ENCODE measurements at regions not wholly inside any gene's neighbourhood (a gene's known extent, or its start where the extent isn't known, plus 50 kb on each side); places are given as distances from the start of the nearest gene placed in this dataset.

- DNase-seq: no peak
Measured at GRCh38 chr13:26822146-26822545, 61.6 kb upstream of the GPR12 start.

DNA sequence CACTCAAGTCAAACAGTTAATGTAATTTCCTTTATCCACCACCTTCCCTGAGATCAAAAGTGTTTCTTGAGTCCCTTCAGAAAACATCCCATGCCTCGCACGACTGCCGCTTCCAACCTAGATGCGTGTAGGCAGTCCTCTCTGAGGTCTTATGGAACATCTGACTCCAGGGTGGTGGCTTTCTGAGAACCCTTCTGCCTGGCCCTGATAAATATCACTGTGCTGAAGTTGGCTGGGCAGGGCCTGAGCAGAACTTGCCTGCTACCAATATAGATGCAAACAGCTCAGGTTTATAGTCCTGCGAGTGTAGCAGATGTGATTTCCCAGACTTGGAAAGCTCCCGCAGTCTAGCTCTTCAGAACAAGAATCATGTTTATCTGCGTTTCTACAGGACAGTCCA is 61.1 kb upstream of the GPR12 start:
- DNase-seq: no peak

DNA sequence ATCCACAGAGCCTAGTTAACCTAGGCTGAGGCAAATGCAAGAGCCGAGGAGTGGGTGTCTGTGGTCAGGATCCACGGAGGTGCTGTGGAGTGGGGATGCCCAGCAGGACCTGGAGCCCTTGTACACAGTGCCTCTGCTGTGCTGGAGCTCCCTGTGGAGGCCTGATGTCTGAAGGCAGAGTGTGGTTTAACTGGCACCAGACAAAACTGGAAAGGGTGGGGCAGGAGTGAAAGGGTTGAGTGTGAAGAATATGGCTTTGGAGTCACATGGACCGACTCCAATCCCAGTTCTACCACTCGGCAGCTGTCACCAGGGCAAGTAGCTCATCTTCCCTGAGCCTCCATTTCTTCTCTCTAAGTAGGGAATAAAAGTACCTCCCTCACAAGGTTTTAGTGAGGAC is 60.3 kb upstream of the GPR12 start:
- DNase-seq: no peak

DNA sequence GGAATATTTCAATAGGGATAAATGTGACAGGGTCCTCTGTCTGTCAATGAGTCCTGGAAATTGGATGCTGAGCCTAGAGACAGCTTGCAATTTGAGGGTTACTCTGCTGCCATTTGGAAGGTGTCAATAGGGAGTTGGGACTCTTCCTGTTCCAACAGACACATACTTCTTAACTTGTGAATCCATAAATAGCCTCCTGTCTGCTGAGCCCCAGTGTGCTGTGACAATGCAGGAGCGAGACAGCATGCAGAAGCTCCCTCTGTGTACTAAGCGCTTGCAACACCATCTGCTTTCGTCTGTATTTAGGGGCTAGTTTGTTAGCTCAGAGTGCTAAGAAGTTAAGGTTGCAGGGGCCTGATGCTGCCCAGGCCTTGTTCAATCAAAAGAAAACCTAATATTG is 58.5 kb upstream of the GPR12 start:
- no peak for DNase-seq

DNA sequence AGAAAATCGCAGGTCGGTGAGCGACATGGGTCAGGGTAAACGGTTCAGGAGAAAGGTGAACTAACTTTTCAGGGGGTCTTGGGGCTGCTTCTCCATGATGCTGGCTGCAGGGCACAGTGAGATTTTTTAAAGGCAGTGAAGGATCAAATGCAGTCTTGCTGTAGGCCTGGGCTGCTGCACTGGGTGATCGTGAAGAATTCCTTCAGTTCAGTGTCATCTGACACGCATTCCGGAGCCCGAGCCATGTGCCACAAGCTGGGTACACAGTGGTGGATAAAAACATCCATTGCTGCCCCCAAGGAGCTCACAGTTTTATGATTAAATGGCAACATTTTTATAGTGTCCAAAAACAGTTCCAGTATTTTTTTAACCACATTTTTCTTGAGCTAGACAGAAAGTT is 56.3 kb upstream of the GPR12 start:
- no peak for DNase-seq

DNA sequence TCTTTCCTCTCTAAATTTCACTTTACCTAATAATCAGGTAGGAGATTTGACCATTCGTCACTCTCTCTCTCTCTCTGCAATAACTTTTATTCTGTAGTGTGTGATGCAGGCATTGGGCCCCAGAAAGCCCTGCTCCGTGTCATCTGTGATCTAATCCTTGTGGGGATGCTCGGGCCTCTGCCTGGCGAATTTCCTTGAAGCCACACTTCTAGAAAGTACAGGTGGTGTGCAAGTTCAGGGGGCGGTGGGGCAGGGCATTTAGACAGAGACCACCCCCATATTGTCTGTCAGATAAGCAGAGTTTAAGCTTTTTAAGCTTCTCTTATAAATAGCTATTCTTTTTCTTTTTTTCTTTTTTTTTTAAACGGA is 53.4 kb upstream of the GPR12 start:
- DNase-seq: no peak

- no peak for DNase-seq
Measured at GRCh38 chr13:26813321-26813979, 52.9 kb upstream of the GPR12 start.

DNA sequence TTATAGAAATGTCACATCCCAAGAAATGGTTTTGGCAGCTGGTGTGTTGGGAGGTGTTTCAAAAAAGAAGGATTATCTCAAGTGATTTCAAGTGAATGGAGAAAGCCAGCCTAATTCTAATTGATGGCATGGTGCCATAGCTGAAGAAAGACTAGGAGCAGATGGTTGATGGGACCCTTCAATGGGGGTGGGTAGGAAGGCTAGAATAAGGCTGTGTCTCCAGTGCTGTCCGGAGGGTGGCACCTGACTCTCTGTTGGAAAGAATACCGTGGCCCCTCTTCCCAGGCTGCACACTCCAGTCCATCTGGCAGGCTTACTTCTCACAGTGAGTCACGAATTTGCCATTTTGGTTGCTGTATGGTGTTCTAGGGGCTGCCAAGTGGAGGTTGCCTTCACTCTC is 51.0 kb upstream of the GPR12 start:
- DNase-seq: no peak
